A549 (cell line): ENCODE measurements at regions not wholly inside any gene's neighbourhood (a gene's known extent, or its start where the extent isn't known, plus 50 kb on each side); places are given as distances from the start of the nearest gene placed in this dataset.

Experiments
- ATAC-seq, 2 experiments: fragments of 200-7000 bp in 1 of 2; fragments of >200 bp in 1 of 2; cut with Nextera tagmentation in 1 of 2; cut with Tn5 transposase in 1 of 2; 3 replicates each; pipeline versions ENCODE4 v1.8.0 to v1.9.1; 2018 to 2020; ENCODE audit warnings: mild to moderate bottlenecking in 1 of 2, moderate library complexity in 1 of 2
- CTCF ChIA-PET: fragments of 300-600 bp; sonication (Branson Sonifier 250); formaldehyde crosslinking; extraction: SDS; loops from one replicate; lab custom pipeline; 2021; ENCODE audit warnings: antibody characterized with exemption, inconsistent platforms; lab: Yijun Ruan, JAX
- POLR2A ChIA-PET: fragments of 350-600 bp; formaldehyde crosslinking; extraction: SDS; loops from one replicate; lab custom pipeline; 2021; ENCODE audit warnings: antibody characterized with exemption, inconsistent platforms; lab: Yijun Ruan, JAX
- DNase-seq, 2 experiments: peaks; one replicate each; pipeline versions ENCODE4 v3.0.0 to v3.0.0-alpha.2; 2011 to 2016; ENCODE audit warnings: low read depth in 1 of 2, low spot score in 1 of 2
- FAIRE-seq: peaks from 2 replicates; lab custom pipeline; 2011; peaks lifted over from hg19 to GRCh38; lab: Jason Lieb, UNC
- H3K27ac ChIP-seq, 2 experiments: fragments of >200 bp; sonication (Bioruptor Twin); formaldehyde crosslinking; 3 replicates each; pipeline ENCODE4 v1.5.1; 2016 to 2017
- H3K4me1 ChIP-seq: fragments of >200 bp; sonication (Bioruptor Twin); formaldehyde crosslinking; 3 replicates; pipeline ENCODE4 v1.6.1; 2016
- H3K4me2 ChIP-seq: fragments of >200 bp; sonication (Bioruptor Twin); formaldehyde crosslinking; 3 replicates; pipeline ENCODE4 v1.6.1; 2016
- H3K4me3 ChIP-seq: fragments of >200 bp; sonication (Bioruptor Twin); formaldehyde crosslinking; 3 replicates; pipeline ENCODE4 v1.5.1; 2016
- H3K9me3 ChIP-seq: fragments of >200 bp; sonication (Bioruptor Twin); formaldehyde crosslinking; 3 replicates; pipeline ENCODE4 v1.6.1; 2016
- BCL3 ChIP-seq: fragments of >200 bp; sonication (Bioruptor Twin); formaldehyde crosslinking; IDR thresholded peaks from 3 replicates; pipeline ENCODE4 v1.6.1; 2016
- CBX2 ChIP-seq: fragments of 200-600 bp; sonication (generic); IDR thresholded peaks from 2 replicates; pipeline ENCODE4 v1.6.1; 2016; ENCODE audit warnings: low read depth, mild to moderate bottlenecking, borderline replicate concordance
- CBX8 ChIP-seq: fragments of 200-600 bp; sonication (generic); IDR thresholded peaks from 2 replicates; pipeline ENCODE4 v1.6.1; 2016
- CTCF ChIP-seq: fragments of >200 bp; sonication (Bioruptor Twin); formaldehyde crosslinking; IDR thresholded peaks from 3 replicates; pipeline ENCODE4 v1.5.1; 2016
- E2F6 ChIP-seq: IDR thresholded peaks from 2 replicates; pipeline ENCODE4 v1.6.1; 2012; ENCODE audit warnings: low read depth, borderline replicate concordance
- EHF ChIP-seq: fragments of 250-450 bp; sonication (Bioruptor Pico); IDR thresholded peaks from 2 replicates; pipeline ENCODE4 v1.5.0; 2020; ENCODE audit warnings: mild to moderate bottlenecking
- FOSB ChIP-seq: fragments of 250-450 bp; sonication (Bioruptor Pico); IDR thresholded peaks from 2 replicates; pipeline ENCODE4 v1.5.0; 2020; ENCODE audit warnings: mild to moderate bottlenecking, moderate library complexity
- FOSL2 ChIP-seq, 2 experiments: fragments of 450-650 bp in 1 of 2; fragments of >200 bp in 1 of 2; sonication (Bioruptor Twin) in 1 of 2; formaldehyde crosslinking; IDR thresholded peaks; 2 replicates each; pipeline versions ENCODE4 v1.5.0 to v1.6.1; 2016 to 2020; ENCODE audit warnings: mild to moderate bottlenecking in 1 of 2, moderate library complexity in 1 of 2
- FOXS1 ChIP-seq: fragments of 250-450 bp; sonication (Bioruptor Pico); IDR thresholded peaks from 2 replicates; pipeline ENCODE4 v1.5.0; 2020; ENCODE audit warnings: mild to moderate bottlenecking, moderate library complexity
- GATA3 ChIP-seq: IDR thresholded peaks from 2 replicates; pipeline ENCODE4 v1.6.1; 2012; ENCODE audit warnings: borderline replicate concordance
- HES2 ChIP-seq: fragments of >200 bp; sonication (Bioruptor Twin); formaldehyde crosslinking; IDR thresholded peaks from 2 replicates; pipeline ENCODE4 v1.6.1; 2016
- HMGXB4 ChIP-seq: fragments of 250-450 bp; sonication (Bioruptor Pico); IDR thresholded peaks from 2 replicates; pipeline ENCODE4 v1.5.0; 2021; ENCODE audit warnings: mild to moderate bottlenecking, moderate library complexity, borderline replicate concordance
- MAX ChIP-seq: IDR thresholded peaks from 2 replicates; pipeline ENCODE4 v1.6.1; 2012
- MAZ ChIP-seq: fragments of 150-350 bp; IDR thresholded peaks from 2 replicates; pipeline ENCODE4 v1.6.1; 2014; ENCODE audit warnings: antibody characterized with exemption, low read depth, low read length, borderline replicate concordance
- MYC ChIP-seq: IDR thresholded peaks from 2 replicates; pipeline ENCODE4 v1.6.1; 2012; ENCODE audit warnings: mild to moderate bottlenecking, inconsistent platforms, low read length, improper control_type of control experiment, borderline replicate concordance
- NFE2L2 ChIP-seq: fragments of 150-350 bp; conservative IDR thresholded peaks from 2 replicates; pipeline ENCODE4 v1.6.1; 2014; ENCODE audit warnings: low read length
- NPAS2 ChIP-seq: fragments of 250-450 bp; sonication (Bioruptor Pico); IDR thresholded peaks from 2 replicates; pipeline ENCODE4 v1.8.0; 2022; ENCODE audit warnings: mild to moderate bottlenecking, moderate library complexity, borderline replicate concordance
- POLR2AphosphoS2 ChIP-seq: conservative IDR thresholded peaks from 2 replicates; pipeline ENCODE4 v1.6.1; 2012; ENCODE audit warnings: low read length, improper control_type of control experiment, inconsistent platforms
- RAD21 ChIP-seq, 2 experiments: fragments of >200 bp in 1 of 2; sonication (Bioruptor Twin) in 1 of 2; formaldehyde crosslinking in 1 of 2; IDR thresholded peaks in 1 of 2; conservative IDR thresholded peaks in 1 of 2; 2 replicates in 1 of 2; 3 replicates in 1 of 2; pipeline ENCODE4 v1.6.1; 2012 to 2018; ENCODE audit warnings: inconsistent platforms in 1 of 2
- RCOR1 ChIP-seq: fragments of 150-350 bp; IDR thresholded peaks from 2 replicates; pipeline ENCODE4 v1.6.1; 2014; ENCODE audit warnings: antibody characterized with exemption, low read length, low read depth
- REST ChIP-seq: fragments of 200-600 bp; sonication (generic); IDR thresholded peaks from 2 replicates; pipeline ENCODE4 v1.6.1; 2016; ENCODE audit warnings: antibody characterized with exemption, mild to moderate bottlenecking, moderate library complexity
- RNF2 ChIP-seq: fragments of 200-600 bp; sonication (generic); IDR thresholded peaks from 2 replicates; pipeline ENCODE4 v1.6.1; 2016; ENCODE audit warnings: low read depth, mild to moderate bottlenecking, antibody characterized with exemption, moderate library complexity, borderline replicate concordance
- SMC3 ChIP-seq: fragments of >200 bp; sonication (Bioruptor Twin); formaldehyde crosslinking; IDR thresholded peaks from 3 replicates; pipeline ENCODE4 v1.6.1; 2018; ENCODE audit warnings: inconsistent platforms
- TP53 ChIP-seq: fragments of 250-450 bp; sonication (Bioruptor Pico); IDR thresholded peaks from 2 replicates; pipeline ENCODE4 v1.5.0; 2021; ENCODE audit warnings: mild to moderate bottlenecking, moderate library complexity
- USF2 ChIP-seq: fragments of 450-650 bp; IDR thresholded peaks from 2 replicates; pipeline ENCODE4 v1.6.1; 2014; ENCODE audit warnings: antibody characterized with exemption
- ZC3H11A ChIP-seq: fragments of 450-650 bp; IDR thresholded peaks from 2 replicates; pipeline ENCODE4 v1.6.1; 2014; ENCODE audit warnings: antibody characterized with exemption, mild to moderate bottlenecking
- ZFP36 ChIP-seq: fragments of 450-650 bp; IDR thresholded peaks from 2 replicates; pipeline ENCODE4 v1.6.1; 2014; ENCODE audit warnings: borderline replicate concordance; ENCODE audit not compliant: partially characterized antibody
- ZNF302 ChIP-seq: fragments of 250-450 bp; sonication (Bioruptor Pico); IDR thresholded peaks from 2 replicates; pipeline ENCODE4 v1.9.0; 2021; ENCODE audit warnings: inconsistent platforms, mild to moderate bottlenecking, moderate library complexity
- WGBS: methylation state at CpG from one replicate; pipeline ENCODE4 v1.1.6; 2017; ENCODE audit errors: missing lambda C conversion rate; 5-methylcytosine and 5-hydroxymethylcytosine counted together

- Histone ChIP-seq H3K4me1 (no peaks in the 10 kb centered on the region), H3K9me3 (no peaks in the 10 kb centered on the region), H3K27ac (no peak overlapping the region), H3K4me2 (no peak overlapping the region), H3K4me3 (no peak overlapping the region)
- CTCF ChIA-PET = interaction anchor here (1.4 to 5.6 kb wide), 3 partner anchors 9 to 967 kb away, joined by 3 to 113 read pairs (median 4); no protein-coding TSS in a partner anchor
- ATAC-seq (no peak), FAIRE-seq (no peak), DNase-seq (no peak)
- TF ChIP-seq SMC3 (no peak), ZC3H11A (no peak), GATA3 (no peak), REST (no peak), MAX (no peak), FOSB (CRISPR knock-in tag) (no peak), BCL3 (no peak), MAZ (no peak), FOXS1 (CRISPR knock-in tag) (no peak), CBX8 (no peak), ZNF302 (CRISPR knock-in tag) (no peak), ZFP36 (no peak), EHF (CRISPR knock-in tag) (no peak), NPAS2 (CRISPR knock-in tag) (no peak), RNF2 (no peak), FOSL2 (IDR thresholded peaks at IDR 0.05) (no peak), FOSL2 (CRISPR knock-in tag; IDR thresholded peaks at IDR 0.05) (no peak), CTCF (no peak), CBX2 (no peak), MYC (no peak)
- POLR2A ChIA-PET = no interaction called here
- 25% methylated on average over 4 of the region's 6 CpGs for WGBS
These were observed 155.8 kb downstream of the TEX29 start for GRCh38 chr13:111476197-111476596.

GRCh38 chr13:111479412-111479811 lies 159.0 kb downstream of the TEX29 start:
- Histone ChIP-seq H3K27ac (no peak overlapping the region), H3K4me1 (no peaks in the 10 kb centered on the region), H3K9me3 (no peaks in the 10 kb centered on the region), H3K4me2 (no peak overlapping the region), H3K4me3 (no peak overlapping the region)
- FAIRE-seq (no peak), ATAC-seq (no peak), DNase-seq (no peak)
- ChIA-PET CTCF (interaction anchor here (2.3 kb wide), 1 partner anchor 964 kb away, joined by 16 read pairs; no protein-coding TSS in a partner anchor), POLR2A (no interaction called here)
- no CpG with 5 or more reads among the region's 14 CpGs for WGBS
- no peak for TF ChIP-seq USF2
- no peak for TF ChIP-seq NFE2L2
- no peak for TF ChIP-seq E2F6
- no peak for TF ChIP-seq RAD21 (conservative IDR thresholded peaks at IDR 0.05 in 1 of 2, IDR thresholded peaks at IDR 0.05 in 1 of 2)
- TF ChIP-seq RCOR1 = no peak
- no peak for TF ChIP-seq HMGXB4 (CRISPR knock-in tag)
- no peak for TF ChIP-seq RNF2
- TF ChIP-seq ZFP36 = no peak
- TF ChIP-seq POLR2AphosphoS2 = no peak
- no peak for TF ChIP-seq TP53 (CRISPR knock-in tag)
- TF ChIP-seq HES2 = no peak
